DND-41 (cell line): ENCODE measurements at regions not wholly inside any gene's neighbourhood (a gene's known extent, or its start where the extent isn't known, plus 50 kb on each side); places are given as distances from the start of the nearest gene placed in this dataset.

Experiments used
- CTCF ChIP-seq: IDR thresholded peaks from 2 replicates; pipeline ENCODE4 v1.5.1; 2012; ENCODE audit warnings: borderline replicate concordance, low read length, moderate library complexity, mild to moderate bottlenecking; ENCODE audit not compliant: poor library complexity, severe bottlenecking; ENCODE audit errors: extremely low read depth
- EZH2 ChIP-seq: IDR thresholded peaks from 3 replicates; pipeline ENCODE4 v1.6.1; 2012; ENCODE audit warnings: borderline replicate concordance, low read depth, mild to moderate bottlenecking, moderate library complexity, low read length, inconsistent platforms; ENCODE audit not compliant: severe bottlenecking

- no peak for TF ChIP-seq CTCF
- no peak for TF ChIP-seq EZH2
Observed at GRCh38 chr12:107282628-107283027, 189.3 kb upstream of the CRY1 start.
